CD8-positive, alpha-beta memory T cell (primary cell): ENCODE measurements at regions not wholly inside any gene's neighbourhood (a gene's known extent, or its start where the extent isn't known, plus 50 kb on each side); places are given as distances from the start of the nearest gene placed in this dataset.

ENCODE experiments used
- CTCF ChIA-PET: fragments of 350-600 bp; sonication (Branson Sonifier 250); formaldehyde crosslinking; loops from one replicate; lab custom pipeline; 2021; ENCODE audit warnings: antibody characterized with exemption; lab: Charles Lee
- POLR2A ChIA-PET: fragments of 350-600 bp; sonication (Branson Sonifier 250); formaldehyde crosslinking; loops from one replicate; lab custom pipeline; 2021; ENCODE audit warnings: antibody characterized with exemption; lab: Charles Lee
- DNase-seq, 5 donors: peaks; one replicate each; pipeline versions ENCODE4 v3.0.0 to v3.0.0-alpha.2; 2020 to 2022; ENCODE audit warnings: mixed read lengths in 1 of 5
- H3K27ac ChIP-seq: one replicate; pipeline ENCODE4 v1.7.0; 2013; ENCODE audit warnings: low read depth, mild to moderate bottlenecking, low read length, moderate library complexity
- H3K27me3 ChIP-seq: 2 replicates; pipeline ENCODE4 v1.7.0; 2013; ENCODE audit warnings: low read length, mild to moderate bottlenecking; ENCODE audit not compliant: insufficient read depth, poor library complexity, severe bottlenecking
- H3K36me3 ChIP-seq: 2 replicates; pipeline ENCODE4 v1.7.0; 2013; ENCODE audit warnings: mild to moderate bottlenecking, low read length, moderate library complexity; ENCODE audit not compliant: insufficient read depth
- H3K4me1 ChIP-seq: 2 replicates; pipeline ENCODE4 v1.7.0; 2013; ENCODE audit warnings: mild to moderate bottlenecking, low read length, moderate library complexity; ENCODE audit not compliant: insufficient read depth
- H3K4me3 ChIP-seq: 2 replicates; pipeline ENCODE4 v1.7.0; 2013; ENCODE audit warnings: mild to moderate bottlenecking, low read length
- H3K9me3 ChIP-seq: 2 replicates; pipeline ENCODE4 v1.7.0; 2013; ENCODE audit warnings: mild to moderate bottlenecking, low read length
- H3K27ac Mint-ChIP-seq, 8 donors: one replicate each; pipeline ENCODE4 v1.8.0; 2020 to 2021; ENCODE audit warnings: mixed read lengths in 8 of 8, mild to moderate bottlenecking in 6 of 8, inconsistent platforms in 3 of 8, moderate library complexity in 3 of 8
- H3K27me3 Mint-ChIP-seq, 2 donors: one replicate each; pipeline ENCODE4 v1.8.0; 2020 to 2021; ENCODE audit warnings: mixed read lengths in 2 of 2, mild to moderate bottlenecking in 1 of 2, moderate library complexity in 1 of 2
- H3K36me3 Mint-ChIP-seq, 3 donors: one replicate each; pipeline ENCODE4 v1.8.0; 2020 to 2021; ENCODE audit warnings: mixed read lengths in 3 of 3, inconsistent platforms in 1 of 3, mild to moderate bottlenecking in 1 of 3
- H3K4me1 Mint-ChIP-seq, 3 donors: one replicate each; pipeline ENCODE4 v1.8.0; 2020 to 2021; ENCODE audit warnings: mixed read lengths in 3 of 3, inconsistent platforms in 1 of 3, mild to moderate bottlenecking in 1 of 3
- H3K4me3 Mint-ChIP-seq, 7 donors: one replicate each; pipeline ENCODE4 v1.8.0; 2020 to 2021; ENCODE audit warnings: mixed read lengths in 7 of 7, mild to moderate bottlenecking in 6 of 7, moderate library complexity in 4 of 7, inconsistent platforms in 2 of 7
- H3K9me3 Mint-ChIP-seq, 5 donors: one replicate each; pipeline ENCODE4 v1.8.0; 2020 to 2022; ENCODE audit warnings: mixed read lengths in 5 of 5, mild to moderate bottlenecking in 3 of 5, moderate library complexity in 2 of 5, inconsistent platforms in 1 of 5

DNA sequence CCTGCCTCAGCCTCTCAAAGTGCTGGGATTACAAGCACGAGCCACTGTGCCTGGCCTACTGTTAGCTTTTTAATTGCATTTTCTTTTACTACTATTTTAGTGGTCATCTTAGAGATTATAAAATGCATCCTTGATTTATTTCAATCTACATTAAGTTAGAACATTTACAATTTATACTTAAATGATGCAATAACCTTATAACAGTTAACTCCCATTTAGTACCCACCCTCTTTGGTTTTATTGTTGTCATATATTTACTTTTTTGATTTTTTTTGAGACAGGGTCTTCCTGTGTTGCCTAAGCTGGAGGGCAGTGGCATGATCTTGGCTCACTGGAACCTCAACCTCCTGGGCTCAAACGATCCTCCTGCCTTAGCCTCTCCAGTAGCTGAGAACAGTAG lies 77.3 kb downstream of the PPCDC start:
- ChIA-PET CTCF (no interaction called here), POLR2A (no interaction called here)
- Mint-ChIP-seq H3K36me3 (no peaks in the 10 kb centered on the region), H3K27ac (no peak overlapping the region), H3K4me1 (peaks cover 5 to 9% (median 8%) of the 10 kb centered on the region in 3 donors), H3K4me3 (no peak overlapping the region), H3K27me3 (peaks cover 0 to 1% of the 10 kb centered on the region in 2 donors), H3K9me3 (no peaks in the 10 kb centered on the region)
- Histone ChIP-seq H3K4me1 (no peaks in the 10 kb centered on the region), H3K9me3 (no peaks in the 10 kb centered on the region), H3K27me3 (no peaks in the 10 kb centered on the region), H3K36me3 (no peaks in the 10 kb centered on the region), H3K4me3 (no peak overlapping the region), H3K27ac (no peak overlapping the region)
- DNase-seq, result no peak

DNA sequence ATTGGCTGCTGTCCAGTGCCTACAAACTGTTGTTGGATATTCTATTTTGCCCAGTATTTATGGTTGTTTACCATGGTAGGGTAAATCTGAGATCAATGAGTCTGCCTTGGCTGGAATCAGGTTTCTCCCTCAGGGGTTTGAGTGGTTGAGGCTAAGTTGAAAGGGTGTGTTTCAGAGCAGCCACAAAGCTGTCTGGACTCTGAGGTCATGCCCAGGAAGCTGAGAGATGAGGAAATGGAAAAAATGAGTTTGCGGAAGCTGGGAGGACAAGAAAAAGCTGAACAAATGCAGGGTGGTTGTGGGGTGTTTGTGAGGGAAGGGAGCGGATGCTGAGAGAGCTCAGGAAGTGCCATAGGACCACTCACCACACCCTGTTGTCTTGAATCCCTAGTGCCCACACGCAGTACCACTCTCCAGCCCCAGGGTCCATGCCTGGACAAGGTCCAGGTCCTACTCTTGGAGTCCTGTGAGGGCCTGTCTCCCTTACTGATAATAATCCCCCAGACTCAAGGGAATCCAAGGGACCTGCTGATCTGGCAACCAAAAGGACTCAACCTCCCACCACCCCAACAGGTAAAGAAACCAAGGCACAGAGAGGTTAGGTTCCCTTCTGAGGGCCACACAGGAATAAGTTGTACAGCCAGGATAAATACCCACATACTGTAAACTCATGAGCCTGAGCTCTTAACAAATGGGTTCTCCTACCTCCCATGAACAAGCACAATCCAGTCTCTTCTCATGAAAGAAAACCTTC lies 81.6 kb downstream of the PPCDC start:
- Mint-ChIP-seq H3K9me3 (no peaks in the 10 kb centered on the region), H3K27ac (peak overlapping the region; percentile 32 to 84 (median 67)), H3K4me3 (peak overlapping the region in 3 of 7 donors; percentile 29 to 59 (median 33)), H3K27me3 (peaks cover 0 to 3% of the 10 kb centered on the region in 2 donors), H3K4me1 (peaks cover 26 to 33% (median 30%) of the 10 kb centered on the region in 3 donors), H3K36me3 (no peaks in the 10 kb centered on the region)
- no peaks in the 10 kb centered on the region for H3K9me3 ChIP-seq
- ChIA-PET CTCF (no interaction called here), POLR2A (no interaction called here)
- H3K27ac ChIP-seq, result no peak overlapping the region
- no peak overlapping the region for H3K4me3 ChIP-seq
- peaks cover 19% of the 10 kb centered on the region for H3K4me1 ChIP-seq
- no peaks in the 10 kb centered on the region for H3K36me3 ChIP-seq
- DNase-seq, result peak in 2 of 5 donors; percentile 6 to 47
- no peaks in the 10 kb centered on the region for H3K27me3 ChIP-seq

DNA sequence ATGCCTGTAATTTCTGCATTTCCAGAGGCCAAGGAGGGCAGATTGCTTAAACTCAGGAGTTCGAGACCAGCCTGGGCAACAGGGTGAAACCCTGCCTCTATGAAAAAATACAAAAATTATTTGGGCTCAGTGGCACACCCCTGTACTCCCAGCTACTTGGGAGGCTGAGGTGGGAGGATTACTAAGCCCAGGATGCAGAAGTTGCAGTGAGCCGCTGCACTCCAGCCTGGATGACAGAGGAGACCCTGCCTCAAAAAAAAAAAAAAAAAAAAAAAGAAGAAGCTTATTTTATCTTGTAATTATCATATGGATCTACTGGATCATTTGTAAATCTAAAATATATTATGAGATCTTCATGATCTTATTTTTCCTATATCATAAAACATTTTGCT lies 84.1 kb downstream of the PPCDC start:
- CTCF ChIA-PET, result no interaction called here
- peaks cover 30 to 45% (median 34%) of the 10 kb centered on the region in 3 donors for H3K4me1 Mint-ChIP-seq

DNA sequence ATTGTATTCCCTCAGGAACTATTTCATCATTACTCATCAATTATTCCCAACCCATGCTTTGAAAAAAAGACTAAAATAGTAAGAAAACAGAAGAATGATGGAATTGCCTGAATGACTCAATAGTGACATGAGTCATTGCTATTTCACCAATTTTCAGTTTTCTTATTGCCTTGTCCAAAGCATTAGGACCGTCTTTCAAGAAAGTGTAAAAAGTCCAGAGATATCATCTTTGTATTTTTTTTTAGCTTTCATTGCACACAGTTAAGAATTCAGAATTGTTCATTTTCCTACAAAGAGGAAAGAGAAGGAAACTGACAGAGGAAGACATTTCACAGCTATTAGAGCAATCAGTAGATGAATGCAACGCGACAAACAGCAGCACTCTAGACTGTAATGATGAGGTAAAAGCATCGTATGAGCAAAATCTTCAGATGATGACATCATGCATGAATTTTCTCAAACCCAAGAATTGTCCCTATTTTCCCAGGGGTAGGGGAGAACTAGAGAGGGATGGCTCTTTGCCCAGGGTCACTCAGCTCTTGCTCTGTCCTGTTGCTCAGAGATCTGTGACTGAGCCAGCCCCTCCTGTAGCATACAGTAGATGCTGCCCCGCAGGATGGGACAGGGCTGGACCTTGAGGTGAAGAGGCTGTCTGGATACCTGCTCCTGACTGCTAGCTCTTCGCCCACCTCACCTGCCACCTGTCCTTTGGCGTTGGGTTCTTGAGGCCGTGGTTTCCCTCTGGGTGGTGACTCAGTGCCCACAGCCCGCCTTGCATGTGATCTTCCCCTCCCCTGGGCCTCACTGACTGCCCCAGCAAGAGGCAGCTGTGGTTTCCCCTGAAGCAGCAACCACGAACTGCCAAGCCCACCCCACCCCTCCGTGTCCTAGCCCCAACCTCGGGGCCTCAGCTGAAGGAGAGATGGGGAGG lies 84.8 kb downstream of the PPCDC start:
- no peak overlapping the region for H3K27ac ChIP-seq

More for the DNA sequence above, 84.1 kb downstream of the PPCDC start:
- H3K27me3 Mint-ChIP-seq, result peaks cover 0 to 3% of the 10 kb centered on the region in 2 donors
- Histone ChIP-seq H3K4me3 (no peak overlapping the region), H3K27ac (no peak overlapping the region), H3K36me3 (no peaks in the 10 kb centered on the region), H3K27me3 (no peaks in the 10 kb centered on the region), H3K9me3 (no peaks in the 10 kb centered on the region), H3K4me1 (peaks cover 24% of the 10 kb centered on the region)
- POLR2A ChIA-PET, result interaction anchor here (0.6 kb wide), 2 partner anchors 31 to 84 kb away, joined by 3 to 5 read pairs; no protein-coding TSS in a partner anchor
- H3K9me3 Mint-ChIP-seq, result no peaks in the 10 kb centered on the region
- H3K27ac Mint-ChIP-seq, result peak overlapping the region in 2 of 8 donors; percentile 32 to 63
- H3K36me3 Mint-ChIP-seq, result no peaks in the 10 kb centered on the region
- DNase-seq, result no peak
- H3K4me3 Mint-ChIP-seq, result no peak overlapping the region

DNA sequence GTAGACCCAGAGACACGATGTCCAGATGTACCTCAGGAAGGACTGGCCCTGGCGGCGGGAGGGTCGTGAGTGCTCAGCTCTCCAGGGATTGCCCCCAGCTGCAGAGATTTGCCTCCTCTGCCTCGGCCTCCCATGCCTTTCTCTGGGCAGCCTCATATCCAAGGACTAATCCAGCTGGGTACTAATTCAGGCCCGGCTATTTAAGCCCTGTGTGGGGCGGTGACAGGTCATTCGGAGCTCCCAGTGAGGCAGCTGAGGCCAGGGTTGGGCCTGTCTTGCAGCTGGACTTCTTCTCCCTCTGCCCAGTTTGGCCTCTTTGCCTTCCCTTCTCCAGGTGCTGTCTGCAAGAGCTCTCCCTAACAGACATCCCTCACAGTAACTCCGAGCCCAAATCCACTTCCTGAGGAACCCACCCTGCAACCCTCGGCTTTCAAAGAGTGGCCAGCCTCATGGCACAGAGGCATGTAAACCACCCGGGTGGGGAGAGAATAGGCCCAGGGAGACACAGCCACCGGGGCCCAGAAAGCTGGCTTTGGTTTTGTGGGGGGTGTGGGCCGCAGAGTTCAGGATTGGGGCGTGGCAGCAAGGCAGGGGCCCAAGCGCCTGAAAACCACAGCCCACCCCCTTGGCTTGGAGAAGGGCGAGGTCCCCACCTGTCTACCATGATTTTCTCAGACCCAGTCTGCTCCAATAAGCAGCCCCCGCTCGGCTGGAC lies 85.8 kb downstream of the PPCDC start:
- no peaks in the 10 kb centered on the region for H3K9me3 ChIP-seq
- POLR2A ChIA-PET, result interaction anchor here (1.0 to 1.1 kb wide), 4 partner anchors 21 to 95 kb away, joined by 3 read pairs; partner anchors contain the start of gene C15orf39
- Mint-ChIP-seq H3K36me3 (peaks cover 0 to 10% (median under 1%) of the 10 kb centered on the region in 3 donors), H3K27me3 (peaks cover 0 to 3% of the 10 kb centered on the region in 2 donors), H3K27ac (peak overlapping the region in 7 of 8 donors; percentile 32 to 92 (median 77)), H3K4me3 (peak overlapping the region in 6 of 7 donors; percentile 56 to 72 (median 66)), H3K9me3 (peaks cover 0 to 6% (median 3%) of the 10 kb centered on the region in 5 donors), H3K4me1 (peaks cover 34 to 49% (median 38%) of the 10 kb centered on the region in 3 donors)
- CTCF ChIA-PET, result interaction anchor here (1.5 kb wide), 1 partner anchor 66 kb away, joined by 5 read pairs; no protein-coding TSS in a partner anchor
- peaks cover 24% of the 10 kb centered on the region for H3K4me1 ChIP-seq
- peak in 1 of 5 donors; percentile 47 for DNase-seq
- H3K4me3 ChIP-seq, result no peak overlapping the region
- no peaks in the 10 kb centered on the region for H3K36me3 ChIP-seq
- no peak overlapping the region for H3K27ac ChIP-seq
- H3K27me3 ChIP-seq, result no peaks in the 10 kb centered on the region

More for the DNA sequence above, 84.8 kb downstream of the PPCDC start:
- ChIA-PET CTCF (interaction anchor here (1.5 kb wide), 1 partner anchor 65 kb away, joined by 5 read pairs; no protein-coding TSS in a partner anchor), POLR2A (interaction anchor here (0.6 to 1.1 kb wide), 6 partner anchors 22 to 96 kb away, joined by 3 to 5 read pairs (median 3); partner anchors contain the start of gene C15orf39)
- Mint-ChIP-seq H3K27me3 (peaks cover 0 to 3% of the 10 kb centered on the region in 2 donors), H3K4me1 (peaks cover 34 to 48% (median 36%) of the 10 kb centered on the region in 3 donors), H3K9me3 (peaks cover 0 to 5% (median 0%) of the 10 kb centered on the region in 5 donors), H3K36me3 (peaks cover 0 to 6% (median 0%) of the 10 kb centered on the region in 3 donors), H3K4me3 (peak overlapping the region in 6 of 7 donors; percentile 54 to 72 (median 64)), H3K27ac (peak overlapping the region; percentile 32 to 84 (median 72))
- no peaks in the 10 kb centered on the region for H3K9me3 ChIP-seq
- DNase-seq, result peak in 4 of 5 donors; percentile 29 to 80 (median 45)
- no peaks in the 10 kb centered on the region for H3K27me3 ChIP-seq
- H3K4me1 ChIP-seq, result peaks cover 24% of the 10 kb centered on the region
- H3K36me3 ChIP-seq, result no peaks in the 10 kb centered on the region
- no peak overlapping the region for H3K4me3 ChIP-seq

DNA sequence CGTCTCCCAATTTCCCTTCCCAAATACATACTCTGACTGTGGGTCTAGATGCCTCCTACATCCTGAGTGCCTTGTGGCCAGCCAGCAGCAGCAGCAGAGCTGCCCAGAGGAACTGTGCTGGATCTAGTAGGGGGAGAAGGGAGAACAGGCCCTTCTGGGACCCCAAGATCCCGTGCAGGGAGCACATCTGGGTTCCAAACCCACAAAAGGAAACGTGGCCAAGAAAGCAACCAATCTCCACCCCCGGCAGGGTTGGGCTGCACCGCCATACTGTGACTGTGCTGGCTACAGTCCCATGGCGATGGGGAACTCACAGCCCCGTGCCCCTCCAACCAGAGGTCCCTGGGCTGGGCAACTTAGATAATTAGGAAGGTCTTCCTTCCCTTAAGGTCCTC lies 86.3 kb downstream of the PPCDC start:
- no peak for DNase-seq
- peaks cover 33 to 48% (median 37%) of the 10 kb centered on the region in 3 donors for H3K4me1 Mint-ChIP-seq
- CTCF ChIA-PET, result no interaction called here
- H3K4me3 ChIP-seq, result no peak overlapping the region
- H3K9me3 ChIP-seq, result no peaks in the 10 kb centered on the region
- H3K27ac Mint-ChIP-seq, result peak overlapping the region in 4 of 8 donors; percentile 11 to 93 (median 54)
- H3K4me1 ChIP-seq, result peaks cover 24% of the 10 kb centered on the region
- H3K27ac ChIP-seq, result no peak overlapping the region
- peaks cover 0 to 3% of the 10 kb centered on the region in 2 donors for H3K27me3 Mint-ChIP-seq
- peak overlapping the region in 5 of 7 donors; percentile 41 to 66 (median 51) for H3K4me3 Mint-ChIP-seq
- peaks cover 0 to 10% (median 2%) of the 10 kb centered on the region in 3 donors for H3K36me3 Mint-ChIP-seq
- POLR2A ChIA-PET, result interaction anchor here (1.1 kb wide), 2 partner anchors 21 to 66 kb away, joined by 3 read pairs; no protein-coding TSS in a partner anchor
- no peaks in the 10 kb centered on the region for H3K27me3 ChIP-seq
- peaks cover 0 to 6% (median 4%) of the 10 kb centered on the region in 5 donors for H3K9me3 Mint-ChIP-seq
- H3K36me3 ChIP-seq, result no peaks in the 10 kb centered on the region

DNA sequence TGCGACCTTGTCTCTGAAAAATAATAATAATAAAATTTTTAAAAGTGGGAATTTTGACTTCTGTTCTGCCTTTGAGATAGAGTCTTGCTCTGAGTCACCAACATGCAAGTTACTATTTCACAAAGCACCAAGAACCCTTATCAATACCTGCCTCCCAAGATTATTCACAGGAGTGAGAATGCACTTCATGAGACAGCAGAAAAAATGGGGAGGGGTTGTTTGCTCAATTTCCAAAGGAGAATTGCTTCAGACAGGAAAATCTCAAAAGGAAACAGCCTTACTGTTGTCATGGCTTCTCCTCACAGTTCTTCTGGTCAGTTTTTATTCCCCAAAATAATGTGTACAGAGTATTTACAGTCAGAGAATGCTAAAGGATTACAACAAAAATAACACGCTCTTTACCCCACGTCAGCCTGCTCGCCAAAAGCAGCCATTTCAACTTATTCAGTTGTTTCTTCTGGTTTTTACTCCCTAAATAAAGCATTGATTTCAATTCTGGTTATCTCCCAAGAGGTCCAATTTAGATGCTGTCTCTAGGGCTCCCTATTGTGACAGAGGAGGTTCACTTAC lies 89.0 kb downstream of the PPCDC start:
- Histone ChIP-seq H3K27ac (peak overlapping the region; percentile 41), H3K27me3 (no peaks in the 10 kb centered on the region), H3K9me3 (no peaks in the 10 kb centered on the region), H3K36me3 (no peaks in the 10 kb centered on the region), H3K4me1 (peaks cover 24% of the 10 kb centered on the region), H3K4me3 (no peak overlapping the region)
- DNase-seq, result no peak
- Mint-ChIP-seq H3K27me3 (peaks cover 0 to 1% of the 10 kb centered on the region in 2 donors), H3K4me3 (no peak overlapping the region), H3K36me3 (peaks cover 0 to 10% (median 2%) of the 10 kb centered on the region in 3 donors), H3K4me1 (peaks cover 27 to 40% (median 33%) of the 10 kb centered on the region in 3 donors), H3K9me3 (peaks cover 0 to 6% (median 5%) of the 10 kb centered on the region in 5 donors), H3K27ac (peak overlapping the region in 1 of 8 donors; percentile 2)
- ChIA-PET POLR2A (no interaction called here), CTCF (no interaction called here)
